Mesendoderm (in vitro differentiated cells): ENCODE measurements at regions not wholly inside any gene's neighbourhood (a gene's known extent, or its start where the extent isn't known, plus 50 kb on each side); places are given as distances from the start of the nearest gene placed in this dataset.

Experiments
- DNase-seq: peaks from one replicate; pipeline ENCODE4 v3.0.0; 2013
- H2AK5ac ChIP-seq: 2 replicates; pipeline ENCODE4 v1.6.1; 2013; ENCODE audit warnings: low read length, inconsistent platforms
- H2BK120ac ChIP-seq: 2 replicates; pipeline ENCODE4 v1.6.1; 2013; ENCODE audit warnings: low read depth, mild to moderate bottlenecking, low read length, moderate library complexity, mixed read lengths
- H2BK15ac ChIP-seq: replicated peaks from 2 replicates; pipeline ENCODE4 v1.6.1; 2013; ENCODE audit warnings: low read depth, mild to moderate bottlenecking, moderate library complexity
- H2BK5ac ChIP-seq: 2 replicates; pipeline ENCODE4 v1.6.1; 2013; ENCODE audit warnings: low read length, inconsistent platforms
- H3K18ac ChIP-seq: 2 replicates; pipeline ENCODE4 v1.6.1; 2013; ENCODE audit warnings: mild to moderate bottlenecking, low read length, mixed read lengths
- H3K23ac ChIP-seq: one replicate; pipeline ENCODE4 v1.6.1; 2013; ENCODE audit warnings: low read length
- H3K27ac ChIP-seq: 2 replicates; pipeline ENCODE4 v1.5.1; 2013; ENCODE audit warnings: low read depth, mild to moderate bottlenecking, inconsistent platforms, low read length, moderate library complexity
- H3K27me3 ChIP-seq: 2 replicates; pipeline ENCODE4 v1.6.1; 2013; ENCODE audit warnings: low read length, control low read depth, mild to moderate bottlenecking, inconsistent platforms; ENCODE audit not compliant: insufficient read depth, poor library complexity
- H3K36me3 ChIP-seq: 2 replicates; pipeline ENCODE4 v1.6.1; 2013; ENCODE audit warnings: low read length, inconsistent platforms; ENCODE audit not compliant: control insufficient read depth, insufficient read depth
- H3K4ac ChIP-seq: one replicate; pipeline ENCODE4 v1.6.1; 2013; ENCODE audit warnings: low read depth, mild to moderate bottlenecking, low read length, moderate library complexity
- H3K4me1 ChIP-seq: 2 replicates; pipeline ENCODE4 v1.6.1; 2013; ENCODE audit warnings: low read depth, low read length, inconsistent platforms; ENCODE audit not compliant: control insufficient read depth
- H3K4me2 ChIP-seq: 2 replicates; pipeline ENCODE4 v1.6.1; 2013; ENCODE audit warnings: low read length
- H3K4me3 ChIP-seq: 2 replicates; pipeline ENCODE4 v1.5.1; 2013; ENCODE audit warnings: mild to moderate bottlenecking, low read length
- H3K56ac ChIP-seq: one replicate; pipeline ENCODE4 v1.6.1; 2013; ENCODE audit warnings: low read length
- H3K79me1 ChIP-seq: 2 replicates; pipeline ENCODE4 v1.6.1; 2013; ENCODE audit warnings: low read length, inconsistent platforms
- H3K79me2 ChIP-seq: 2 replicates; pipeline ENCODE4 v1.6.1; 2013; ENCODE audit warnings: mild to moderate bottlenecking, low read length; ENCODE audit not compliant: control insufficient read depth, insufficient read depth
- H3K9ac ChIP-seq: 2 replicates; pipeline ENCODE4 v1.6.1; 2013; ENCODE audit warnings: low read length, inconsistent platforms
- H4K5ac ChIP-seq: one replicate; pipeline ENCODE4 v1.6.1; 2013; ENCODE audit warnings: low read length
- H4K8ac ChIP-seq: one replicate; pipeline ENCODE4 v1.6.1; 2013; ENCODE audit warnings: low read depth, mild to moderate bottlenecking, control low read depth, low read length, moderate library complexity
- WGBS: extraction: QIAGEN DNeasy Blood & Tissue Kit; methylation state at CpG from one replicate; pipeline ENCODE4 v1.1.7; 2013; ENCODE audit warnings: low lambda C conversion rate, missing lambda C conversion rate; ENCODE audit not compliant: insufficient coverage; ENCODE audit errors: extremely low coverage; 5-methylcytosine and 5-hydroxymethylcytosine counted together

- Histone ChIP-seq H3K27ac (no peak overlapping the region), H2BK5ac (no peak overlapping the region), H4K8ac (no peak overlapping the region), H3K4me1 (peaks cover 2% of the 10 kb centered on the region), H3K79me2 (no peaks in the 10 kb centered on the region), H3K27me3 (no peaks in the 10 kb centered on the region), H3K36me3 (no peaks in the 10 kb centered on the region), H3K18ac (no peak overlapping the region), H3K23ac (no peak overlapping the region), H2BK15ac (no peak overlapping the region), H4K5ac (no peak overlapping the region), H3K4ac (no peak overlapping the region), H2AK5ac (no peak overlapping the region), H3K9ac (no peak overlapping the region), H3K79me1 (no peaks in the 10 kb centered on the region), H3K56ac (no peak overlapping the region), H3K4me2 (no peak overlapping the region), H2BK120ac (no peak overlapping the region), H3K4me3 (no peak overlapping the region)
- WGBS = no CpG with 5 or more reads among the region's 3 CpGs
- no peak for DNase-seq
Observed at GRCh38 chr9:108639696-108640095, 216.1 kb downstream of the ACTL7B start.

GRCh38 chr9:108639091-108639490, 216.7 kb downstream of the ACTL7B start:
- H3K79me2 ChIP-seq = no peaks in the 10 kb centered on the region
- H3K4me1 ChIP-seq = peaks cover 2% of the 10 kb centered on the region
- no CpG with 5 or more reads among the region's 5 CpGs for WGBS
- H2BK5ac ChIP-seq = no peak overlapping the region
- H4K5ac ChIP-seq = no peak overlapping the region
- H3K4me3 ChIP-seq = no peak overlapping the region
- H3K79me1 ChIP-seq = no peaks in the 10 kb centered on the region
- no peak overlapping the region for H3K18ac ChIP-seq
- H2AK5ac ChIP-seq = no peak overlapping the region
- no peaks in the 10 kb centered on the region for H3K27me3 ChIP-seq
- H2BK15ac ChIP-seq = no peak overlapping the region
- H2BK120ac ChIP-seq = no peak overlapping the region
- H3K23ac ChIP-seq = no peak overlapping the region
- no peaks in the 10 kb centered on the region for H3K36me3 ChIP-seq
- no peak overlapping the region for H3K4me2 ChIP-seq
- DNase-seq = no peak
- H3K27ac ChIP-seq = no peak overlapping the region
- H3K56ac ChIP-seq = no peak overlapping the region
- H3K4ac ChIP-seq = no peak overlapping the region
- no peak overlapping the region for H4K8ac ChIP-seq
- no peak overlapping the region for H3K9ac ChIP-seq

DNA sequence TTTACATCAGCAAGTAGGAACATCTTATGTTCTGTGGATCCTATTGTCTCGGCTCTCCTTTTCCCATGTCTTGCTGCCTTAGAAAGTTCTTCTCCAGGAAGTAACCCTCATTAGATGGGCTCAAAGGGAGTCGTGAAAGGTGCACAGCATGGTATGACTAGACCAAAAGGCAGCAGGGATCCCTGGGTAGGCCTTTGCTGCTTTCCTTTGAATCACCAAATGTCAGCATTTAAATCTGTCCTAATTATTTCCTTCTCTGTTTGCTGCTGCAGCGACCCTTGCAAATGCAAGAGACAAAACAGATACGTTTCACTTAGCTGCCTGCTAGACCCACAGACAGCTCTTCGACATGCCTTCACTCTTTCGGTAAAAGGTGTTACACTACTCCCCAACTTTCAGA, 218.4 kb downstream of the ACTL7B start:
- DNase-seq = peak; percentile 52
- Histone ChIP-seq H2BK120ac (no peak overlapping the region), H2BK5ac (no peak overlapping the region), H2BK15ac (no peak overlapping the region), H3K27ac (no peak overlapping the region), H3K79me1 (no peaks in the 10 kb centered on the region), H4K5ac (no peak overlapping the region), H2AK5ac (no peak overlapping the region), H3K4me3 (no peak overlapping the region), H3K56ac (no peak overlapping the region), H3K36me3 (no peaks in the 10 kb centered on the region), H3K79me2 (no peaks in the 10 kb centered on the region), H3K9ac (no peak overlapping the region), H3K4ac (no peak overlapping the region), H3K27me3 (no peaks in the 10 kb centered on the region), H3K23ac (no peak overlapping the region), H3K4me1 (peaks cover 2% of the 10 kb centered on the region), H4K8ac (no peak overlapping the region), H3K4me2 (no peak overlapping the region), H3K18ac (no peak overlapping the region)
- no CpG with 5 or more reads among the region's 6 CpGs for WGBS

DNA sequence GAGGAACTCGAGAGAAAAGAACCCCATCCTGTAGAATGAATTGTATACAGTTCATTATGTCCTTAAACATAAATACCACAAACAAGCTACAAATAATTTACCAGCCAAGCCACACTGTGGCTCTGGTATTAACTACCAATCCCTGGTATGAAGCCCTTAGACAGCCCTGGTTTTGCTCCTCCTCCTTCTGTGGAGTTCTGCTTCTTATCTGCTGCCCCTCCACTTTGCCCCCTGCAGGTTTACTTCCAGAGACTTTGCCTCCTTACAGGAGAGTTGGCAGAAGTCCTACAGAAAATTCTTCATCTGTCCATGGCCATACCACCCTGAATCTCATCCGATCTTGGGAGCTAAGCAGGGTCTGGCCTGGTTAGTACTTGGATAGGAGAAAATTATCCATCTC, 219.8 kb downstream of the ACTL7B start:
- Histone ChIP-seq H3K56ac (no peak overlapping the region), H3K23ac (no peak overlapping the region), H3K36me3 (no peaks in the 10 kb centered on the region), H3K4me3 (no peak overlapping the region), H3K27me3 (no peaks in the 10 kb centered on the region), H3K9ac (no peak overlapping the region), H2BK15ac (no peak overlapping the region), H2BK120ac (no peak overlapping the region), H3K18ac (no peak overlapping the region), H2AK5ac (no peak overlapping the region), H4K8ac (no peak overlapping the region), H3K4ac (no peak overlapping the region), H3K27ac (no peak overlapping the region), H2BK5ac (no peak overlapping the region), H4K5ac (no peak overlapping the region), H3K79me2 (no peaks in the 10 kb centered on the region), H3K4me1 (peaks cover 2% of the 10 kb centered on the region), H3K4me2 (no peak overlapping the region), H3K79me1 (no peaks in the 10 kb centered on the region)
- no CpG with 5 or more reads among the region's 2 CpGs for WGBS
- peak; percentile 87 for DNase-seq

GRCh38 chr9:108634672-108635462, 220.9 kb downstream of the ACTL7B start:
- Histone ChIP-seq H4K5ac (no peak overlapping the region), H3K9ac (no peak overlapping the region), H2BK15ac (no peak overlapping the region), H3K4me2 (no peak overlapping the region), H3K27ac (no peak overlapping the region), H3K56ac (no peak overlapping the region), H3K23ac (no peak overlapping the region), H3K79me1 (no peaks in the 10 kb centered on the region), H2BK5ac (no peak overlapping the region), H3K18ac (no peak overlapping the region), H3K27me3 (no peaks in the 10 kb centered on the region), H4K8ac (no peak overlapping the region), H3K79me2 (no peaks in the 10 kb centered on the region), H3K4me3 (no peak overlapping the region), H3K4me1 (peaks cover 2% of the 10 kb centered on the region), H2BK120ac (no peak overlapping the region), H2AK5ac (no peak overlapping the region), H3K4ac (no peak overlapping the region), H3K36me3 (no peaks in the 10 kb centered on the region)
- no CpG with 5 or more reads among the region's 11 CpGs for WGBS
- peak; percentile 11 for DNase-seq

GRCh38 chr9:108634204-108634603, 221.6 kb downstream of the ACTL7B start:
- no peaks in the 10 kb centered on the region for H3K79me1 ChIP-seq
- H2AK5ac ChIP-seq = no peak overlapping the region
- H3K27me3 ChIP-seq = no peaks in the 10 kb centered on the region
- H3K4me1 ChIP-seq = peaks cover 2% of the 10 kb centered on the region
- no CpG with 5 or more reads among the region's 5 CpGs for WGBS
- H3K36me3 ChIP-seq = no peaks in the 10 kb centered on the region
- no peak overlapping the region for H3K4ac ChIP-seq
- H3K4me2 ChIP-seq = no peak overlapping the region
- no peak overlapping the region for H3K23ac ChIP-seq
- H3K4me3 ChIP-seq = no peak overlapping the region
- H2BK15ac ChIP-seq = no peak overlapping the region
- H3K79me2 ChIP-seq = no peaks in the 10 kb centered on the region
- no peak overlapping the region for H3K27ac ChIP-seq
- no peak for DNase-seq
- H3K9ac ChIP-seq = no peak overlapping the region
- no peak overlapping the region for H2BK5ac ChIP-seq
- H2BK120ac ChIP-seq = no peak overlapping the region
- H3K56ac ChIP-seq = no peak overlapping the region
- no peak overlapping the region for H3K18ac ChIP-seq
- no peak overlapping the region for H4K5ac ChIP-seq
- H4K8ac ChIP-seq = no peak overlapping the region
